ENCODE measurements at regions not wholly inside any gene's neighbourhood (a gene's known extent, or its start where the extent isn't known, plus 50 kb on each side); places are given as distances from the start of the nearest gene placed in this dataset.
"Not testable (repeated sequence)": the region's sequence is repeated elsewhere in the genome, so short reads cannot be mapped to it uniquely, and the experiment has no call there.

DNA sequence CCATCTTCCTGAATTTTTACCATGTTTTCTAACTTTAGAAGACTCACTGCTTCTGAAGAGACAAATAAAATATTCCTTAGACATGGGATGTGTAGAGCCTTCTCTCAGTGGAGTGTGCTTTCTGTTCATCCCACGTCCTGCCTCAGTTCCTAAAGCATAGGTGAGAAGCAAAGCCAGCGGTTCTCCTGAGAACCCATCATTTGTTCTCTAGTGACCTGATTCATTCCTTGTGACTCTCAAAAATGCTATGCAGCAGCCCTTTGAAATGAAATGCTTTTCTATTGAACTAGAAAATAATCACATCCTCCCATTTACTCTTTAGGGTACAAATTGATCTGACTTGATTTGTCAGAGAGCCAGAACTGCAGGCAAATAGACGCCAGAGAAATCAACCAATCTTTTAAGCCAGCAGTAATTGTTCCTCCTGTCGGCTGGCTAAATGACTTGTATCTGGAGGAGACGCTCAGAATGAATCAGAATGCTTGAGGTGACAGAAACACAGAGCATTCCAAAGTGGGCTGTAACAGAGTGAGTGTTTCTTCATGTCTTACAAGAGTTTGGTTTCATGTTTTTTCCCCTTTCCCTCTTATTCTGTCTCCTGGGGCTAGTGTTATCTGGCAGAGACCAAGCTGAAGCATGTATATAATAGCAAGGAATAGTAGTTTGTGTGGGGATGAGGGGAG is 81.3 kb upstream of the TMEM178A start:
- DNase-seq, result peak; percentile 35

DNA sequence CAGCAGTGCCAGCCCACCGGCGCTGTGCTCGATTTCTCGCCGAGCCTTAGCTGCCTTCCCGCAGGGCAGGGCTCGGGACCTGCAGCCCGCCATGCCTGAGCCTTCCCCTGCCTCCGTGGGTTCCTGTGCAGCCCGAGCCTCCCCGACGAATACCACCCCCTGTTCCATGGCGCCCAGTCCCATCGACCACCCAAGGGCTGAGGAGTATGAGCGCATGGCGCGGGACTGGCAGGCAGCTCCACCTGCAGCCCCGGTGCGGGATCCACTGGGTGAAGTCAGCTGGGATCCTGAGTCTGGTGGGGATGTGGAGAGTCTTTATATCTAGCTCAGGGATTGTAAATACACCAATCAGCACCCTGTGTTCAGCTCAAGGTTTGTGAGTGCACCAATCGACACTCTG is 80.2 kb upstream of the TMEM178A start:
- DNase-seq, result not testable (repeated sequence)

DNA sequence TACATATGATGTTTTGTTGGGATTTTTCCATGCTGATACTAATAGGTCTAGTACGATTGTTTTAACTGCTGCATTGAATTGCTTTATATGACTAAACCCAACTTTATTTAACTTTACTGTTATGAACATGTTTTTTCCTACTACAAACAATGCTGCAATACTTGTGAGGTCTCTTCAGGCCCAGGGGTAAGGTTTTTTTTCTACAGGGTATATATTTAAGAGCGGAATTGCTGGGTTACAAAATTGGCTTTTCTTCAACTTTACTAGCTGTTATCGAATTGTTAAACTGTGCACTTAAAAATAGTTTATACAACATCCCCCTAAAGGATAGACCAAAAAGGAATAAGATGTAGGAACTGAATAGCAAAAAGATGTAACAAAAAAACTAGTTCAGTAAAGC is 78.5 kb upstream of the TMEM178A start:
- no peak for DNase-seq

DNA sequence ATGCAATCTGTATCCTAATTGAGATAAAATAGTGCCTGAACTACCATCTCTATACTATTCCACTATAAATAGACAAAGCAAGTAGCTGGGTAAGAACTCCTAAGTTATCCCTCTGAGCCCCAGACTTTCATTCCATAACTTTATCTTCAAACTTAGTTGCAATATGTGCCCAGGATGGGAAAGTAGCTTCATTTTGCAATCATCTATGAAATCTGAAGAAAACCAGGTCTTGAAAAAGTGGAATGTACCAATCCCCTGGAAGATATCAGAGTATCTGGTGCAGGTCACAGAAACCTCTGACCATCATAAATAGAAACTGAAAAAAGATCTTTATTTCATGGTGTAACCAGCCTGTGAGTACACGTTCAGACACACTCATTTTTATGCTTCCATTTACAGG is 78.1 kb upstream of the TMEM178A start:
- DNase-seq, result no peak

DNA sequence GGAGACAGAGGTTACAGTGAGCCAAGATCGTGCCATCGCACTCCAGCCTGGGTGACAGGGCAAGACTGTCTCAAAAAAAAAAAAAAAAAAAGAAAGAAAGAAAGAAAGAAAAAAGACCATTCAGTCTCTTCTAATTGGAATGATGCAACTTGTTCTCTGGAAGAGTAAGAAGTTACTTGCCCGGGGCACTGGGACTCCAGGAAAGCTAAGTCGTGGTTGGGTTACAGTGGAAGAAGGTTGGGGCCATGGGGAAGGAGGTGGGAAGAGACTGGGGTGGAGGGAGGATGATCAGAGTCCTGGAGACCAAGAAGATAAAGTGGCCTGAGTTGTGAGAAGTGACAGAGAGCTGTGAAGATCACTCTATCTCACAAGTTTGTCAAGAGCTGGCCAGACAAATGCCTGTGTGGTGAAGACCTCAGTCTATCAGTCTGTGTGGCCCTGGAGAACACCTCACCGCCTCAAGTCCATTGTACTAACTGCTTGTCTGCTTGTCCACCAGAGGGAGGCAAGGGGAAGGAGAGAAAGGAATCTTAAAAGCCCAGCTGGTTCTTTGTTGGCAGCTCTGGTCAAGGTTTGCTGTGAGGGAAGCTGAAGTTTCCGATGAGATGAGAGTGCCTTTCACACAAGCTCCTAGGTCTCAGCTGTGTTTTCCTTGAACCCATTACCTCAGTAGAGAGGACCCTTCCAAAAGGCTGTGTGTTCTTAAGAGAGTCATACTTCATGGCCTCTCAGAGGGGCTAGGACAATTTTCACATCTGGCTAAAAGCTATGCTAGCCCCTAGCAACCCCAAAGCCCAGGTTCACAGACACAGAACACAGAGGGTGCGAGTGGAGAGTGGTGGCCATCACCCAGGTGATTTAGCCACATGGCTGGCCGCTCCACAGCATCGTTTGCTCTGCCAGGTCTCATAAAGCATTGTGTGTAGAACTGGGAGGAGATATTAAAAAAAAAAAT is 72.0 kb upstream of the TMEM178A start:
- peak; percentile 68 for DNase-seq

DNA sequence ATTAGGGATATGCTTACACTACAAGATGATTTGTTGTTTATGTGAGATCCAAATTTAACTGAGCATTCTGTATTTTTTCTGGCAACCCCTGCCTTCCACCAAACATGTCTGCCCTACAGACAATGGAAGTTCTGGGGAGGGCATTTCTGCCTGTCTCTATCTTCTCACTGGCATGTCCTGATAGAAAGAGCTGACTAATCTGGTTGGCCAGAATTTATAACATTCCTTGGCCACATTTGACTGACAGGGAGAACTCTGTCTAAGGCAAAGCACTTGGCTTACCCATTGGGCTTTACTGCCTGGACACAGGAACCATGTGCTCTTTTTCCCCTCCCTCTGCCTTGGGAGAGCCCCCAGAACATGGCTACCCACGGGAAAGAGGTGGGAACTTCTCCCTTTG is 70.6 kb upstream of the TMEM178A start:
- no peak for DNase-seq

DNA sequence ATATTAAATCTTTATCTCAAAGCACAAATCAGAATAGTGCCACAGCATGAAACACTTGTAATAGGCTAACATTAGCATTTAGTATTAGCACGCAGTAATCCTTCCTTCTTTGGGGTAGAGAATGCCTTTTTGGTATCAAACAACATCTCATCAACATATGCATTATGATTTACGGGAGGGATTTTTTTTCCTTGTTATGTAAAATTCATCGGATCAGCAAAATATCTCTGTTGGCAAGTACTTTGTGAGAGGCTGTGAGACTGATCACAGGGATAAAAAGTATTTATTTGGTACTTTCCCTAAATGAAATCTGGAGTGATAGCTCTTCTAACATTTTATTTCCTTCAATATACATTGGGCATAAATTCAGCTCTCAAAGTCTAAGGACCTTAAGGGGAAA is 68.4 kb upstream of the TMEM178A start:
- DNase-seq, result no peak

DNA sequence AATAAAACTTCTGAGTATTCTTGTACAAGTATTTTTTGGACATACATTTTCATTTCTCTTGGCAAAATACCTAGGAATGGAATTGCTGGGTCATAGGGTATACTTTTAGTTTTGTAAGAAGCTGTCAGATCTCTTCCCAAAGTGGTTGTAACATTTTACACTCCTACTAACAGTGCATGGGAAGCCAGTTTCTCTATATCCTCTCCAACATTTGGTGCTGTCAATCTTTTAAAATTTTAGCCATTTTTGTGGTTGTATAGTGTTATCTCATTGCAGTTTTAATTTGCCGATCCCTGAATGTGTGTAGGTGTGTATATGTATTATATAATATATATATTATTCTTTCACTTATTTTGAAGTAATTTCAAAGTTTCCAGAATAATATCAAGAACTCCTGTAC is 63.1 kb upstream of the TMEM178A start:
- no peak for DNase-seq

DNA sequence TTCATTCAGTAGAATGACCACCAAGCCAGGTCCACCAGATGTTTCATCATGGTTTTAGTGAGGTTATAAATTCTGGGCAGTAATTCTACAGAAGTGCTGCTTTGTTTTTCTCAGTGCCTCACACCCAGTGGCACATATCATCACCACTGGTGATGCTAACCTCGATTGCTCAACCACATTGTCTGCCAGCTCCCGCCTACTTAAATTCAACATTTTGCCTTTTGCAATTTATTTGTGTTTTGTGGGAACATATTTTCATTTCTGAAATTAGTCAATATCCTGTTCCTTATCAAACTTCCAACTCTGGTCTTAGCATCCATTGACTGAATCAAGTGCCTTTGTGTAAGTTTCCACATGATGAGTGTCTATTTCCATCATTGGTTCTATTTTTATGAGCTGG is 62.3 kb upstream of the TMEM178A start:
- DNase-seq, result no peak

DNA sequence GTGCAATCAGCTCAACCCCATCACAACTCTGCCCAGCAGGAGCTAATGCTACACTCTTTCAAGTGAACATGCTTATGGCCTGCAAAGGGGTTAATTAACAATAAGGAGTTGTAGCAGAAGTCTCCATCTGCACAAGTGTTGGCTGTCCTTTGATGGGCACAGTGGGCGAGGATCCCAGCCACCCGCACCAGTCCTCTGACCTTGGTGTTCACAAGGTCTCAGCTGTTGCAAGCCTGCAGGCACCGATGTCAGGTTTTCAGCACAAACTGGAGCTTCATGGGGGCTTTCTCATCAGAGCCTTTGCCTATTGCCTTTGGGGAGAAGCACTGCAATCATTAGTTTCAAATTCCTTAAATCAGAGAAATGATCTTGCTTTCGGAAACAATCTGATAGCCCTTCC is 60.9 kb upstream of the TMEM178A start:
- no peak for DNase-seq

DNA sequence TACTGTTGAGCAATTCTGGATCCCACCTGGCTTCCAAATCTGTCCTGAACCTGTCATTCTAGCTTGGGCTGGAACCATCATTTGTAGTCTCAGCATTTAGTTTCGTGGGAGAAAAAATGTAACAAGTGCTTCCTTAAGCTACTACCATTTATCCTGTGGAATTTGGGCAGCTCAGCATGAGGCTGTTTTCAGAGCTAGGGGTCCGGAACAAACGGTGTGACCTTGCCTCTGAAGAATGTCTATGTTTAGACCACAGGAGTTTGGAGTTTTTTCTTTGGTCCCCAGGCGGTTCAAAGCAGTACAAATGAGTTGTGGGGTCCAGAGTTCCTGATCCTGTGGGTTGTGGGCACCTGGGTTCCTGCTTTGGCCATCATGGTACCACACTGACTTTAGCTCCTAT is 59.1 kb upstream of the TMEM178A start:
- DNase-seq, result peak; percentile 29

DNA sequence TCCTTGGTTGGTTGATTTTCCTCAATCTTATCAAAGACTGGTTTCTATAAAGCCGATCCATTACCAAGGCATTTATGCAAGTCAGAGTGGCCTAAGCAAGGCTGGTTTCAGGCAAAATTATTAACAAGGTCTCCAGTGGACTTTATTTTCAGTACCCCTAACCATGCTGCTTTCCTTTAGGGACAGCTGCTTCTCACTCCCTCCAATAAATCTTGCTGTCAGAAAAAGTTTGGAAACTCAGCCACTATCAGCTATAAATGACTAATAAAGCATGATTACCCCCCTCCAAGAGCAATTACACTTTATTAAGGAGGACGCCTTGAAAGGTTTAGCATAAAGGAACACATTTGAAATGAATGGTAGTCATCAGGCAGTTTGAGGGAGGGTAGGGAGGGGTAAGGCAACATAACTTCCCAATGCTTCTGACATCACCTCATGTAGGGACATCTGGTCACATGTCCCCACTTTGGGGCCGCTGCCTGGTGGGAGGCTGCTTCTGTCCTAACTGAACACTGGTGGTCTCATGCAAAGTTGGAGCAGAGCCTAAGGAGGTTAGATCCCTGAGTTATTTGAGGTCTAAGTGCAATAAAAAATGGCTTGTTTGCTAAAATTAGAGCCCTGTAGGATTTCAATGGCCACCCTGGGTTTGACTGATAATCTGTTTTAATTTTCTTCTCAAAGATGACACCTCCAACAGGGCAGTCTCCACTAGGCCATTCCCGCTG is 58.0 kb upstream of the TMEM178A start:
- no peak for DNase-seq

DNA sequence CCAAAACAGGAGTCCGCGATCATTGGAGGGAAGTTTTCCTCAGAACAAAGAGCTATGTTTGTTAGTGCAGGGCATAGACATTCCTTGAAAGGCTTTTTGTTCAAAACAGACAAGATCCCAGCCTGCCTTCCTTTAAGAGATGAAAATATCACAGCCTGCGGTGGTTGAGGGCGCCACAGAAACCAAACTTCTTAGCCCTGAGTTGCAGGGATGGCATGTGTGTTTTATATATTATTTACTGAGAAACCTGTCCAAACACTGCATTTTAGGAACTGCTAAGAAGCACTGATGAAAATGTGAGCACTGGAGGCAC is 57.5 kb upstream of the TMEM178A start:
- no peak for DNase-seq

DNA sequence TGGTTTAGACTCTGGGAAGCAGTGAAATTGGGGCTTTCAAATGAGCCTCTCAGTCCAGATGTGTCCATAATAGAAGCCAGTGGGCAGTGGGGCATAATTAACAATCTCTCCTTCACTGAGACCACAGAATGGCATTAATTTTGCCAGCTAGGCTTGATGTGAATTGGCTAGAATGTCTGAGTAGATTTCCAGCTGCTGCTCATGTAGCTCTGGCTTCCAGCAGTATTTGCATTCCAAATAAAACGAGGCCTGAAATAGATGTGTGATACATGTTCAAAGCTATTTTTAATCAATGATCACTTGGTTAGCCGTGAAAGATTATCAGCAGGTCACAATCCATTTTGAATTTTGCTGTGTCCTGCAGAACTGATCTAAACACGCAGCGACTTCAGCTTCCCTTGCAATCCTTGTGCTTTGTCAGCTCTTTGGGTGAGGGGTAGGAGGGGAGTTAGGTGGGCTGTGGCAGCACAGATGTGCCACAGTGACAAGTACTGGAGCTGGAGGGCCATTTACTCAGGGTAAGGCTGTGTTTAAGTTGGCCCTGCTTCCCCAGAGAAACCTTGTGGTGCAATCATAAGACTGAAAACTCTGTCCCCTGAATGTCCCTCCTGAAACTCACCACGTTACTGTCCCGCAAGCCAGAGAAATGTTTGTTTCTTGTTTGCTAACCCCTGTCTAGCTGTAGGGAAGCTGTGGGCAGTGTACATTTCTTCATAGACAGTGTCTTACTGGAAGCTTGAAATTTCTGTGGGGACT is 56.9 kb upstream of the TMEM178A start:
- no peak for DNase-seq

DNA sequence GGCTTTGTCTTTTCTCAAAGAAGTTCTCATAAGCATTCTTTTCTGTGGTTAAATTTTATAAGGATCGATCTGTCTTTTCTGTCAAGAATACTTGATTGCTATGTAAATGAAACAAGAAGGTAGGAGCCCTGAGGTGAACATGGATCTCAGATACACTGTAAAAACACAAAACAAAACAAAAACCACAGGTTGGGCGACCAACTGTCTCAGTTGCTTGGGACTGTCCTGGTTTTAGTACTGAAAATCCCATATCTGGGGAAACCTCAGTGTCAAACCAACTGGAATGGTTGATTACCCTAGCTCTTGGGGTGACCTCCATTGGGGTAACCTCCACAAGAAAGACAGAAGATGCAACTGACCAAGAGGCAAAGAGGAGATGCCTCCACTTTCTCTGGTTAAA is 55.8 kb upstream of the TMEM178A start:
- DNase-seq, result no peak

DNA sequence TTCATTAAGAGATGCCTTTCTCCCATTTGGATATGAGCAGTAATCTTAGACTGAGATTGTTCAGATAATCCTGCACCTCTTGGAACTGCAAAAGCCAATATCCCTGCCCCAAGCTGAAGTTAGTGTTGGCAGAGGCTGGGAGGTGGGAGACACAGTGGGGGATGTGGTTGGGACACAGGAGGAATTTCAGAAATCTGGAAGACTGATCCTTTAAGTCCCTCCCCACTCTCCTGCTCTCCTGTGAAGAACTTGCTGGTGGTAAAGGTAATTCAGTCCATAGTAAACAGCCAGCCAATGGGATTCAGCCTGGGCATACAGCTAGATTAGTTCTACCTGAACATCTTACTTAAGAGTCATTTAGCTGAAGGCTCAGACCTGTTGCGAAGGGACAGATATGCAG is 50.0 kb upstream of the TMEM178A start:
- no peak for DNase-seq

Data from kidney glomerular epithelial cell (primary cell).